ENCODE measurements at regions not wholly inside any gene's neighbourhood (a gene's known extent, or its start where the extent isn't known, plus 50 kb on each side); places are given as distances from the start of the nearest gene placed in this dataset.

DNA sequence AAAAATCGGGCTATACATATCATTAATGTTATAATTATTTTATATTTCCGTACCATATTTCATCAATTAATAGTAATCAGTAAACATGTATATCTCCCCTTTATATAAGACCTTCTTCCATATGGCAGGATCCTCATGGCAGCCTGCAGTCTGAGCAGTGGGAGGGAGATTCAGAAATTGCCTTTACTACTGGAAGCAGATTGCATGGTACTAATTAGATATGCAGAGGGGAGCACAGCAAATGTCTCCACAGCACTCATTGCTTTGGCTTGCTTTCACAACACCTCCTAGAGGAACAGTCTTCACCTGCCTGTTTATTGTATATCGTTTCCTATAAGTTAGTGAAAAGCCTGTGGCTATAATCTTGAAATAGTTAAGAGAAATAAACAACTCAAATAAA lies 585.8 kb upstream of the GOT2 start:
- TF ChIP-seq, protein P1, sequence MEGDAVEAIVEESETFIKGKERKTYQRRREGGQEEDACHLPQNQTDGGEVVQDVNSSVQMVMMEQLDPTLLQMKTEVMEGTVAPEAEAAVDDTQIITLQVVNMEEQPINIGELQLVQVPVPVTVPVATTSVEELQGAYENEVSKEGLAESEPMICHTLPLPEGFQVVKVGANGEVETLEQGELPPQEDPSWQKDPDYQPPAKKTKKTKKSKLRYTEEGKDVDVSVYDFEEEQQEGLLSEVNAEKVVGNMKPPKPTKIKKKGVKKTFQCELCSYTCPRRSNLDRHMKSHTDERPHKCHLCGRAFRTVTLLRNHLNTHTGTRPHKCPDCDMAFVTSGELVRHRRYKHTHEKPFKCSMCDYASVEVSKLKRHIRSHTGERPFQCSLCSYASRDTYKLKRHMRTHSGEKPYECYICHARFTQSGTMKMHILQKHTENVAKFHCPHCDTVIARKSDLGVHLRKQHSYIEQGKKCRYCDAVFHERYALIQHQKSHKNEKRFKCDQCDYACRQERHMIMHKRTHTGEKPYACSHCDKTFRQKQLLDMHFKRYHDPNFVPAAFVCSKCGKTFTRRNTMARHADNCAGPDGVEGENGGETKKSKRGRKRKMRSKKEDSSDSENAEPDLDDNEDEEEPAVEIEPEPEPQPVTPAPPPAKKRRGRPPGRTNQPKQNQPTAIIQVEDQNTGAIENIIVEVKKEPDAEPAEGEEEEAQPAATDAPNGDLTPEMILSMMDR (conservative IDR thresholded peaks at IDR 0.05 in 1 of 2, IDR thresholded peaks at IDR 0.05 in 1 of 2; ENCODE audit: extremely low read depth in 1 of 2, insufficient read depth in 1 of 2, low read depth in 1 of 2, low read length in 2 of 2) = no peak
- TF ChIP-seq EZH2 (IDR thresholded peaks at IDR 0.05; ENCODE audit: borderline replicate concordance, low read length) = no peak
